ENCODE measurements at regions not wholly inside any gene's neighbourhood (a gene's known extent, or its start where the extent isn't known, plus 50 kb on each side); places are given as distances from the start of the nearest gene placed in this dataset.

- no peak overlapping the region for H3K9ac ChIP-seq (ENCODE audit: insufficient read length, low read depth)
- H3K4me3 ChIP-seq (ENCODE audit: insufficient read length, low read depth) = no peak overlapping the region
- H3K9me3 ChIP-seq (ENCODE audit: insufficient read depth, low read length) = no peaks in the 10 kb centered on the region
- DNase-seq (ENCODE audit: low read depth, low spot score) = no peak
- no peaks in the 10 kb centered on the region for H3K4me1 ChIP-seq (ENCODE audit: insufficient read depth, insufficient read length)
- no peaks in the 10 kb centered on the region for H3K27me3 ChIP-seq (ENCODE audit: insufficient read depth, insufficient read length)
- no peak for TF ChIP-seq SUZ12 (IDR thresholded peaks at IDR 0.05; ENCODE audit: extremely low read depth, insufficient read depth, insufficient read length)
- no peak for TF ChIP-seq ZNF274 (IDR thresholded peaks at IDR 0.05; ENCODE audit: low read depth, low read length)
- no peak for TF ChIP-seq YY1 (IDR thresholded peaks at IDR 0.05; ENCODE audit: insufficient read depth, insufficient read length)
- H3K36me3 ChIP-seq (ENCODE audit: insufficient read depth, insufficient read length, low read length) = no peaks in the 10 kb centered on the region
These were observed 341.7 kb upstream of the SMIM31 start for GRCh38 chr4:164412246-164412645.

GRCh38 chr4:164413743-164414142 is 340.2 kb upstream of the SMIM31 start:
- H3K36me3 ChIP-seq (ENCODE audit: insufficient read depth, insufficient read length, low read length) = no peaks in the 10 kb centered on the region
- no peak overlapping the region for H3K9ac ChIP-seq (ENCODE audit: insufficient read length, low read depth)
- H3K9me3 ChIP-seq (ENCODE audit: insufficient read depth, low read length) = no peaks in the 10 kb centered on the region
- H3K4me3 ChIP-seq (ENCODE audit: insufficient read length, low read depth) = no peak overlapping the region
- TF ChIP-seq YY1 (IDR thresholded peaks at IDR 0.05; ENCODE audit: insufficient read depth, insufficient read length) (no peak), SUZ12 (IDR thresholded peaks at IDR 0.05; ENCODE audit: extremely low read depth, insufficient read depth, insufficient read length) (no peak), ZNF274 (IDR thresholded peaks at IDR 0.05; ENCODE audit: low read depth, low read length) (no peak)
- H3K4me1 ChIP-seq (ENCODE audit: insufficient read depth, insufficient read length) = no peaks in the 10 kb centered on the region
- DNase-seq (ENCODE audit: low read depth, low spot score) = no peak
- no peaks in the 10 kb centered on the region for H3K27me3 ChIP-seq (ENCODE audit: insufficient read depth, insufficient read length)

GRCh38 chr4:164423819-164424218 is 330.1 kb upstream of the SMIM31 start:
- Histone ChIP-seq H3K9me3 (ENCODE audit: insufficient read depth, low read length) (no peaks in the 10 kb centered on the region), H3K4me3 (ENCODE audit: insufficient read length, low read depth) (no peak overlapping the region), H3K36me3 (ENCODE audit: insufficient read depth, insufficient read length, low read length) (no peaks in the 10 kb centered on the region), H3K9ac (ENCODE audit: insufficient read length, low read depth) (no peak overlapping the region), H3K4me1 (ENCODE audit: insufficient read depth, insufficient read length) (no peaks in the 10 kb centered on the region), H3K27me3 (ENCODE audit: insufficient read depth, insufficient read length) (no peaks in the 10 kb centered on the region)
- no peak for TF ChIP-seq YY1 (IDR thresholded peaks at IDR 0.05; ENCODE audit: insufficient read depth, insufficient read length)
- TF ChIP-seq SUZ12 (IDR thresholded peaks at IDR 0.05; ENCODE audit: extremely low read depth, insufficient read depth, insufficient read length) = no peak
- TF ChIP-seq ZNF274 (IDR thresholded peaks at IDR 0.05; ENCODE audit: low read depth, low read length) = no peak
- no peak for DNase-seq (ENCODE audit: low read depth, low spot score)

GRCh38 chr4:164424846-164425245 is 329.1 kb upstream of the SMIM31 start:
- Histone ChIP-seq H3K4me3 (ENCODE audit: insufficient read length, low read depth) (no peak overlapping the region), H3K9me3 (ENCODE audit: insufficient read depth, low read length) (no peaks in the 10 kb centered on the region), H3K27me3 (ENCODE audit: insufficient read depth, insufficient read length) (no peaks in the 10 kb centered on the region), H3K9ac (ENCODE audit: insufficient read length, low read depth) (no peak overlapping the region), H3K4me1 (ENCODE audit: insufficient read depth, insufficient read length) (no peaks in the 10 kb centered on the region), H3K36me3 (ENCODE audit: insufficient read depth, insufficient read length, low read length) (no peaks in the 10 kb centered on the region)
- TF ChIP-seq SUZ12 (IDR thresholded peaks at IDR 0.05; ENCODE audit: extremely low read depth, insufficient read depth, insufficient read length) (no peak), YY1 (IDR thresholded peaks at IDR 0.05; ENCODE audit: insufficient read depth, insufficient read length) (no peak), ZNF274 (IDR thresholded peaks at IDR 0.05; ENCODE audit: low read depth, low read length) (no peak)
- no peak for DNase-seq (ENCODE audit: low read depth, low spot score)

- Histone ChIP-seq H3K27me3 (ENCODE audit: insufficient read depth, insufficient read length) (no peaks in the 10 kb centered on the region), H3K4me1 (ENCODE audit: insufficient read depth, insufficient read length) (no peaks in the 10 kb centered on the region), H3K36me3 (ENCODE audit: insufficient read depth, insufficient read length, low read length) (no peaks in the 10 kb centered on the region), H3K4me3 (ENCODE audit: insufficient read length, low read depth) (no peak overlapping the region), H3K9ac (ENCODE audit: insufficient read length, low read depth) (no peak overlapping the region), H3K9me3 (ENCODE audit: insufficient read depth, low read length) (no peaks in the 10 kb centered on the region)
- DNase-seq (ENCODE audit: low read depth, low spot score) = no peak
- TF ChIP-seq SUZ12 (IDR thresholded peaks at IDR 0.05; ENCODE audit: extremely low read depth, insufficient read depth, insufficient read length) (no peak), YY1 (IDR thresholded peaks at IDR 0.05; ENCODE audit: insufficient read depth, insufficient read length) (no peak), ZNF274 (IDR thresholded peaks at IDR 0.05; ENCODE audit: low read depth, low read length) (no peak)
These were observed 325.4 kb upstream of the SMIM31 start for GRCh38 chr4:164428561-164428960.

GRCh38 chr4:164438321-164438720 is 315.6 kb upstream of the SMIM31 start:
- no peak for DNase-seq (ENCODE audit: low read depth, low spot score)
- H3K4me3 ChIP-seq (ENCODE audit: insufficient read length, low read depth) = no peak overlapping the region
- no peaks in the 10 kb centered on the region for H3K36me3 ChIP-seq (ENCODE audit: insufficient read depth, insufficient read length, low read length)
- TF ChIP-seq ZNF274 (IDR thresholded peaks at IDR 0.05; ENCODE audit: low read depth, low read length) (no peak), YY1 (IDR thresholded peaks at IDR 0.05; ENCODE audit: insufficient read depth, insufficient read length) (no peak), SUZ12 (IDR thresholded peaks at IDR 0.05; ENCODE audit: extremely low read depth, insufficient read depth, insufficient read length) (no peak)
- no peaks in the 10 kb centered on the region for H3K9me3 ChIP-seq (ENCODE audit: insufficient read depth, low read length)
- H3K27me3 ChIP-seq (ENCODE audit: insufficient read depth, insufficient read length) = no peaks in the 10 kb centered on the region
- H3K4me1 ChIP-seq (ENCODE audit: insufficient read depth, insufficient read length) = no peaks in the 10 kb centered on the region
- no peak overlapping the region for H3K9ac ChIP-seq (ENCODE audit: insufficient read length, low read depth)

- H3K27me3 ChIP-seq (ENCODE audit: insufficient read depth, insufficient read length) = no peaks in the 10 kb centered on the region
- H3K9ac ChIP-seq (ENCODE audit: insufficient read length, low read depth) = no peak overlapping the region
- H3K4me3 ChIP-seq (ENCODE audit: insufficient read length, low read depth) = no peak overlapping the region
- no peak for DNase-seq (ENCODE audit: low read depth, low spot score)
- no peak for TF ChIP-seq SUZ12 (IDR thresholded peaks at IDR 0.05; ENCODE audit: extremely low read depth, insufficient read depth, insufficient read length)
- no peak for TF ChIP-seq ZNF274 (IDR thresholded peaks at IDR 0.05; ENCODE audit: low read depth, low read length)
- TF ChIP-seq YY1 (IDR thresholded peaks at IDR 0.05; ENCODE audit: insufficient read depth, insufficient read length) = no peak
- H3K36me3 ChIP-seq (ENCODE audit: insufficient read depth, insufficient read length, low read length) = no peaks in the 10 kb centered on the region
- no peaks in the 10 kb centered on the region for H3K4me1 ChIP-seq (ENCODE audit: insufficient read depth, insufficient read length)
- no peaks in the 10 kb centered on the region for H3K9me3 ChIP-seq (ENCODE audit: insufficient read depth, low read length)
These were observed 314.9 kb upstream of the SMIM31 start for GRCh38 chr4:164439037-164439436.

- Histone ChIP-seq H3K27me3 (ENCODE audit: insufficient read depth, insufficient read length) (no peaks in the 10 kb centered on the region), H3K4me3 (ENCODE audit: insufficient read length, low read depth) (no peak overlapping the region), H3K36me3 (ENCODE audit: insufficient read depth, insufficient read length, low read length) (no peaks in the 10 kb centered on the region), H3K9ac (ENCODE audit: insufficient read length, low read depth) (no peak overlapping the region), H3K9me3 (ENCODE audit: insufficient read depth, low read length) (no peaks in the 10 kb centered on the region), H3K4me1 (ENCODE audit: insufficient read depth, insufficient read length) (no peaks in the 10 kb centered on the region)
- TF ChIP-seq SUZ12 (IDR thresholded peaks at IDR 0.05; ENCODE audit: extremely low read depth, insufficient read depth, insufficient read length) (no peak), ZNF274 (IDR thresholded peaks at IDR 0.05; ENCODE audit: low read depth, low read length) (no peak), YY1 (IDR thresholded peaks at IDR 0.05; ENCODE audit: insufficient read depth, insufficient read length) (no peak)
- no peak for DNase-seq (ENCODE audit: low read depth, low spot score)
These were observed 313.7 kb upstream of the SMIM31 start for GRCh38 chr4:164440199-164440598.

All from NT2/D1 (cell line).